Astrocyte of the hippocampus (primary cell): ENCODE measurements at regions not wholly inside any gene's neighbourhood (a gene's known extent, or its start where the extent isn't known, plus 50 kb on each side); places are given as distances from the start of the nearest gene placed in this dataset.
A peak's percentile ranks its signal among the peaks of the same experiment; 100 is the strongest.
"Not testable (repeated sequence)": the region's sequence is repeated elsewhere in the genome, so short reads cannot be mapped to it uniquely, and the experiment has no call there.

Experiments used
- DNase-seq: peaks from one replicate; pipeline ENCODE4 v3.0.0; 2011; ENCODE audit warnings: low read depth, low spot score

- no peak for DNase-seq
These were observed 170.5 kb downstream of the SEPTIN7 start for GRCh38 chr7:35971133-35971891.

DNA sequence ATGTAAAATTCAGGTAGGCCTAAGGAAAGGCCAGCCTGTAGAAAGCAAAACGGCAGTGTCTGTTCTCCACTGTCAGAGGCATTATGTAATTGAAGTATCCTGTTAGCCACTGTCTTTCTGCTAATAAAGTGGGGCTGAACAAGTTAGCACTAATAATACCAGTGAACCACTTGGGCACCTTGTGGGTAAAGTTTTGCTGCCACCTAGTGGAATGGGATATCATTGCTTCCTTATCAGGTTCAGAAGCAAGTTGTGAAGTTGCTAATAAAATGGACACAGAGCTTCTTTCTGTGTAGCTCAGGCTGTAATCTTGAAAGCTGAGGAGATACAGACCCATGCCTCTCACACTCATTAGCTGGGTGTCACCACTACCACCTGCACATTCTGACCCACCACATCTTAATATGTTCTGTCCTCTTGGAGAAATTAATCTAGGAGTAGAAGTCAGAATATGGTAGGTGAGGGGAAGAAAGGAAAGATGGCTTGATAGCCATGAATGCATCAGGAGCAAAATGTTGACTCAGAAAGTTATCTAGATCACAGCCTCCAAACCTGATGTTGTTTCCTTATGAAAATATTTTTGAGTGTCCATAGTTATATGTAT, 175.1 kb downstream of the SEPTIN7 start:
- peak; percentile 84 for DNase-seq

DNA sequence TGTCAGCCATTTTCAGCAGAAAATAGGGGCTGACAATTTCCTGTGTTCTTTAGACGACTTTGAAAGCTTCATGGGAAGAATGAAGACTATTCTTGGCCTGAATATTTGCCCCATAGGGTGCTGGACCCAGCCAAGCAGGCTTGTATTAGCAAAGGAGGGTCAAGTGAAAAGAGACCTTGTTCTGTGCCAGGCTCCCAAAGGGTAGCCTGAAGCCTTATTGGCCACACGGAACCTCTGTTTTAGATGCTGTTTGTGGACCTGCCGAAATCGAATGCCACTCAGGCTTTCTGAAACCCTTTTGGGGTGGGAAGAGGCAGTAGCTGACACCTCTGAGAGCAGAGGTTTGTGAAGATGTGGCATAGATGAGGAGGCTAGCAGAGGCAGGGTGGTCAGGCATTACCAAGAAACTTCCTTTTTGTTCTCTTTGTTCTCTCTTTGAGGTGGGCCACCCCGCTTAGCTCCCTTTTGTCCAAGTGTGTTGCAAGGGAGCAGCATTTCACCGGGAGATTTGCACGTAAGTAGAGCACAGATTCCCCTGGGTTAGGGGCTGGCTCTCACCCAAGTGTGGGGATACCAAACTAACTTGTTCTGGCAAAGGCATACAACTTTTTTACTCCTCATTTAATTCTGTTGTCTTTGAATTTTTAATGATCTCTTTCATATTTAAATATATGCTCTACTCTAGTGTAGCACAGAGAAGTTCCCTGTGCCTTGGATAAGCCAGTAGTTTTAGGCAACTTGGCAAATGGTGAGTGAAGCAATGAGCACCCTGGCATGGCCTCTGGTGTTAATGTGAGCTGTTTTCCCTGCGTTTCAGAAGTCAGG, 174.0 kb upstream of the EEPD1 start:
- not testable (repeated sequence) for DNase-seq

GRCh38 chr7:35982600-35982999, 170.5 kb upstream of the EEPD1 start:
- DNase-seq = no peak

DNA sequence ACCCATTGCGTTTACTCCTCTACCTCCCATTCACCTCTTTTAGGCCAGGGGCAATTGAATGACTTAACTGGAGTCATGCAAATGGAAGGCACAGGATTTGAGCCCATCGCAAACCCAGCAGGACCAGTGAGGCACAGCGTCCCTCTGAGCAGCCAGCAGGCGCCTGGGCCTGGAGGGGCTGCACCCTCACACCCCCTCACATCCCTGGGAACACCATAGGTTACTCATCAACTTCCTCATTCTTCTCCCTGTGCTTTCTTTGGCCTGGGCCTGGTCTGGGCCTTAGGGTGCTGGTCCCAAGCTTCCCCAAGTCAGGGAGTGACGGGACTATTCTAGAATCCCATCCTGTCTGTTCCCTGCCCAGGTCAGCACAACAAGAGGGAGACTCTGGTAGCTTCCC, 169.4 kb upstream of the EEPD1 start:
- no peak for DNase-seq

DNA sequence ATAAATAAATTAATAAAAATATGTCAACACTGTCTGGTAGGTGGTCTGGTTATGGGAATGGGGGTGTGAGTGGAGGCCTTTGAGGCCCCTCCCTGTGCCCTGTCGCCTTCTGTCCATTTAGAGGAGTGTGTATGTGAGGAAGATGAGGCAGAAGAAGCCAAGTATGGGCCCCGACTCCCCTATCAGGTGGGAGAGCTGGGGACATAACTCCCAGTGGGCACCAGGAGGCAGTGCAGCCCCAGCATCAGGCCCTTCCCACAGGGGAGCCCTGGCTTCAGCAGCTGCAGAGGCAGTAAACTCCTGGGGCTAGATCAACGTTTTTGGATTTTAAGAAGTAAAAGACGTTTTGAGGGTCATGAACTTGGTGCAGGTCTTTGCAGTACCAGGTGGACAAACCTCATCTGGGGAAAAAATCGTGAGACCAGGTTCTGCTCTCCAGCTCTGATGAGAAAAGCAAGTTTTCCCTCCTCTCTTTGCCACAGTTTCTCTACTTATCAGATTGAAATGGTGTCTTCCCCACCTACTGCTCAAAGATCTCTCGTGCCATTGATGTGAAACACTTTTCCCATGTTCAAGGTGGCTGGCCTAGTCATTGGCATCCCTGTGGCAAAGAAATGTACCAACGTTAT, 167.8 kb upstream of the EEPD1 start:
- DNase-seq = peak; percentile 87

DNA sequence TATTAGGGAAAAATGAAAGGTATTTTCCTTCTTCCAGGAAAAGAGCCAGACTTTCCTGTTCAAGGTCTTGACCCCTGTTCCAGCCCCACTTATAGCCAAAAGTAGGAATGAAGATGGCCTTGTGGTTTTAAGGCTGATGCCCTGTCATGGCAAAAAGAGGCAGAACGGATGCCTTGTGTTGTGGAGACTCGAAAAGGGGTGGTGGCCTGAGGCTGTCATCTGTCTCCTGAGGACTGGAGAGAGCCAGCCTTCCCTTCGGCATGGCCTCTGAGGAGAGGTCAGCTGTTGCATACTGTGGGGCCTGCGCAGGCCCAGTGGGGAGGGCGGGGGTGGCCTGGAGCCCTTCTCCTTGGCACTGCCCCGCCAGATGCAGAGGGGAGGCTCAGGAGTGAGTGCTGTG, 166.0 kb upstream of the EEPD1 start:
- no peak for DNase-seq

- no peak for DNase-seq
These were observed 164.9 kb upstream of the EEPD1 start for GRCh38 chr7:35988105-35988504.

GRCh38 chr7:35988818-35989217, 164.2 kb upstream of the EEPD1 start:
- no peak for DNase-seq

GRCh38 chr7:35991511-35992232, 161.4 kb upstream of the EEPD1 start:
- no peak for DNase-seq

DNA sequence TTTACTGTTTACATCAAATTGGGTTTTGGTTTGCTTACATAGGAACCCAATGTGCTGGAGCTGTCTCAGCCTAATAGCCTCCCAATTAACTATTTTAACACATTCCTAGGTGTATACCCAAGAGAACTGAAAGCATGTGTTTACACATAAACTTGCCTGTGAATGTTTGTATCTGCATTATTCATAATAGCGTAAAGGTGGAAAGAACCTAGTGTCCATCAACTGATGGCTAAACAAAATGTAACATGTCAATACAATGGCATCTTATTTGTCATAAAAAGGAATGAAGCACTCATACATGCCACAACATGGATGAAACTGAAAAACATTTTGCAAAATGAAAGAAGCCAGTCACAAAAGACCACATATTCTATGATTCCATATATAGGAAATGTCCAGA, 160.6 kb upstream of the EEPD1 start:
- DNase-seq = no peak

GRCh38 chr7:35993113-35993512, 159.9 kb upstream of the EEPD1 start:
- DNase-seq = no peak

DNA sequence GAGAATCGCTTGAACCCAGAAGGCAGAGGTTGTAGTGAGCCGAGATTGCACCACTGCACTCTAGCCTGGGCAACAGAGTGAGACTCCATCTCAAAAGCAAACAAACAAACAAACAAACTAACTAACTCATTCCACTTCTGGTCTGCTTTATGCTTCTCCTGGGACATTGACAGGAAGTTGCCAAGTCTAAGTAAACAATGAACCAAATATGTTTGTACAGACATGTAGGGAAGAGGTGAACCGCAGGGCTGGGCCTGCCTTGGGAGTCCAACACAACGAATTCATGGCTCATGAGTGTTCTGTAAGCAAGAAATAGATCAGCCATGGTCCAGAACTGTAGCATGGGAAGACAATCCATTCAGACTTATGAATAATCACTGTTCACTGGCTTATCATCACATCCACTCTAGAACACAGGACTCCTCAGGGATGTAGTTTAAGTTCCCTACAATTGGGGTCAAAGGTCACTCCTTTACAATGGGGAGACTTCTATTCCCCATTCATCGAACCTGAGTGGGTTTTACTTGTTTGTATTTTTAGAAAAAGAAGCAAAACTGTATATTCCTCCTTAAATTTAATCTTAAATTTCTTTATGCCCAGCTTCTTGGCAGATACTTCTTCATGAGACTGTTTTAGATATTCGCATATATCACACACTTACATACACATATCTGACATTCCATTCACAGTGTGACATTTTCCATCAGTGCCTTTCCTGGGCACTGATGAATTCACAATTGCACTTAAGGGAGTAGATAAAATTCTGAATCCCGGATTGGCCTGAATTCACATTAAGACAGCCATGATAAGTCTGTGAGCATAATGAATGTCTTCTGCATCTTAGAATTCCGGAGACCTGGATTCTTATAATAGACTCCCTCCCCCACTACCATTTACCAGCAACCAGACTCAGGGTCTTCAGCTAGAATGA, 159.1 kb upstream of the EEPD1 start:
- DNase-seq = no peak

GRCh38 chr7:35995334-35995733, 157.7 kb upstream of the EEPD1 start:
- DNase-seq = no peak

DNA sequence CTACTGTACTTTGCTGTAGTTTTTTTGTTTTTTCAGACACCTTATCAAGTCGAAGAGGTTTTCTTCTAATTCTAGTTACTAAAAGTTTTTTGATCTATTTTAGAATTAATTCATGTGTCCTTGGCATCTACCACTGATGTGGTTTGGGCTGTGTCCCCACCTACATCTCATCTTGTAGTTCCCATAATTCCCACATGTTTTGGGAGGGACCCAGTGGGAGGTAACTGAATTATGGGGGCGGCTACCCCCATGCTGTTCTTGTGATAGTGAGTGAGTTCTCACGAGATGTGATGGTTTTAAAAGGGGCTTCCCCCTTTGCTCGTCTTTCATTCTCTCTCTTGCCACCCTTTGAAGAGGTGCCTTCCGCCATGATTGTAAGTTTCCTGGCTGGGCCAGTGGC, 154.6 kb upstream of the EEPD1 start:
- no peak for DNase-seq

GRCh38 chr7:36001546-36001945, 151.5 kb upstream of the EEPD1 start:
- no peak for DNase-seq

GRCh38 chr7:36002900-36003299, 150.2 kb upstream of the EEPD1 start:
- no peak for DNase-seq

DNA sequence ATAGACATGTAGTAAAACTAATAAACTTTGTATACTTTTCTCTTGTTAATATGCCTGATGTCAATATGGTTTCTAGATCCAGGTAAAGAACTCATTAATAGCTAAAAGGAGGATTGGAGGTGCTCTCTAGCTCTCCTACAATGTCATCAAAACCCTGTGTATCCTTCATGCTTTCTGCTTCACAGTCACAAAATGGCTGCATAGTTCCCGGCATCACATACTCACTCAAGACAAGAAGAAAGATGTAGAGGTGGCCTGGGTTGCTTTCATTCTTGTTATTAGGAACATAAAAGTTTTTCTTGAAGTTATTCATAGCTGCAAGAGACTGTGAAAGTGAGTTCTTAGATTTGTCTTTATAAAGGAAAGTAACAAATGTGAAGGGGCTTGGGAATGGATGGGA, 149.7 kb upstream of the EEPD1 start:
- no peak for DNase-seq

DNA sequence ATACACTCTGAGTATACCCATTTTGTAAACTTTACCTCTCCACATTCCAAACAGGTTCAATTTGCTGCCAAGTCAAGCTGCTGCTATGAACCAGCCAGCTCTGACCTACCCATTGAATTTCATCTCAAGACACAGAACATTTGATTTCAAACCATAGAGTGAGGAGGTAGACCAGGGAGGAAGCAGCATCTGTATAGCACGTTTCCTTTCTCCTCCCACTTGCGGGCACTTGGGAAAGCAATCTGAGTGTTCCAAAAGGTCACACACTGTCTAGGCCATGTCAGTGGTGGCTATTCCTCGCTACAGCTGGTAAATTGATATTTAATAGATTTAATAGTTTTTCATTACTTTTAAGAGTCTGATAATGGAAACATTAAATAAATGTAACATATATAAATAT, 147.8 kb upstream of the EEPD1 start:
- DNase-seq = no peak

DNA sequence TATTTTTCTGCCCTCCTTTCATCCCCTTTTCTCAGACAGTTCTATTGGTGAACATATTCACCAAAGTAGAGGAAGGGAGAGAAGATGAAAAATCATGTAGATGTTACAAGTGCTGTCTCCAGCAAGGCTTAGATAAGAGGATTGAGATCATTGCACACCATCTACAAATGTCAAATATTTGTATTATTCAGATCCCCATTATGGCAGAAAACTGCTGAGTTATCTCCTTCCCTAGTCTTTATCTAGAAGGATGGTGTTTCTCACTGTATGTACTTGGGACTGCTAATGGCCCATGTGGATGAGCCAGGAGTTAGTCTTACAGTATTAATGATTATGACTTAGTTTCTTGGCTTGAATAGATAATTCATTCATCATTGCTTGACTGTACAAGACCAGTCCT, 147.2 kb upstream of the EEPD1 start:
- DNase-seq = no peak
